ENCODE measurements at regions not wholly inside any gene's neighbourhood (a gene's known extent, or its start where the extent isn't known, plus 50 kb on each side); places are given as distances from the start of the nearest gene placed in this dataset.

DNA sequence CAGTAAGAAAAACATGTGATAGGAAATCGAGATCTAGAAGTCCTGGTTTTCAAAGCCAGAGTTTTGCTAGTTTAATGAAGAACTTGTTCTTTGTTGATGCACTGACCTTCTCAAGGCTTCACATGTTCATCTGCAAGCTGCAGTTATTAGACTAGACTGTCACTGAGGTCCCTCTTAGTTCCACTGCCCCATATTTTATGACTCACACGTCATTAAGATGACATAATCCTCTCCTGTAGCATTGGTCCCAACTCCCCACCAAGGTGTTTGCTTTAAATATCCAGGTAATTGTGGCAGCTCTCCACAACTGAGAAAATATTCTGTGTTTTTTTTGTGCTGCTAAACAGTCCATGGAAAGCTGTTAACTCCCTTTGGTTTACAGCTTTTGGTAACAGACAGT lies 149.7 kb downstream of the MREG start:
- peaks cover 2% of the 10 kb centered on the region for H3K27me3 ChIP-seq (ENCODE audit: insufficient read depth, poor library complexity, severe bottlenecking)
- no peak overlapping the region for H3K27ac ChIP-seq (replicated peaks)
- TF ChIP-seq, protein P1, sequence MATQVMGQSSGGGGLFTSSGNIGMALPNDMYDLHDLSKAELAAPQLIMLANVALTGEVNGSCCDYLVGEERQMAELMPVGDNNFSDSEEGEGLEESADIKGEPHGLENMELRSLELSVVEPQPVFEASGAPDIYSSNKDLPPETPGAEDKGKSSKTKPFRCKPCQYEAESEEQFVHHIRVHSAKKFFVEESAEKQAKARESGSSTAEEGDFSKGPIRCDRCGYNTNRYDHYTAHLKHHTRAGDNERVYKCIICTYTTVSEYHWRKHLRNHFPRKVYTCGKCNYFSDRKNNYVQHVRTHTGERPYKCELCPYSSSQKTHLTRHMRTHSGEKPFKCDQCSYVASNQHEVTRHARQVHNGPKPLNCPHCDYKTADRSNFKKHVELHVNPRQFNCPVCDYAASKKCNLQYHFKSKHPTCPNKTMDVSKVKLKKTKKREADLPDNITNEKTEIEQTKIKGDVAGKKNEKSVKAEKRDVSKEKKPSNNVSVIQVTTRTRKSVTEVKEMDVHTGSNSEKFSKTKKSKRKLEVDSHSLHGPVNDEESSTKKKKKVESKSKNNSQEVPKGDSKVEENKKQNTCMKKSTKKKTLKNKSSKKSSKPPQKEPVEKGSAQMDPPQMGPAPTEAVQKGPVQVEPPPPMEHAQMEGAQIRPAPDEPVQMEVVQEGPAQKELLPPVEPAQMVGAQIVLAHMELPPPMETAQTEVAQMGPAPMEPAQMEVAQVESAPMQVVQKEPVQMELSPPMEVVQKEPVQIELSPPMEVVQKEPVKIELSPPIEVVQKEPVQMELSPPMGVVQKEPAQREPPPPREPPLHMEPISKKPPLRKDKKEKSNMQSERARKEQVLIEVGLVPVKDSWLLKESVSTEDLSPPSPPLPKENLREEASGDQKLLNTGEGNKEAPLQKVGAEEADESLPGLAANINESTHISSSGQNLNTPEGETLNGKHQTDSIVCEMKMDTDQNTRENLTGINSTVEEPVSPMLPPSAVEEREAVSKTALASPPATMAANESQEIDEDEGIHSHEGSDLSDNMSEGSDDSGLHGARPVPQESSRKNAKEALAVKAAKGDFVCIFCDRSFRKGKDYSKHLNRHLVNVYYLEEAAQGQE (IDR thresholded peaks at IDR 0.05; ENCODE audit: insufficient replicate concordance, low read depth): no peak
- TF ChIP-seq SPI1 (IDR thresholded peaks at IDR 0.05; ENCODE audit: borderline replicate concordance, low read depth): no peak
- no peak for TF ChIP-seq POLR2AphosphoS5 (IDR thresholded peaks at IDR 0.05; ENCODE audit: low read depth)
- TF ChIP-seq, protein P2, sequence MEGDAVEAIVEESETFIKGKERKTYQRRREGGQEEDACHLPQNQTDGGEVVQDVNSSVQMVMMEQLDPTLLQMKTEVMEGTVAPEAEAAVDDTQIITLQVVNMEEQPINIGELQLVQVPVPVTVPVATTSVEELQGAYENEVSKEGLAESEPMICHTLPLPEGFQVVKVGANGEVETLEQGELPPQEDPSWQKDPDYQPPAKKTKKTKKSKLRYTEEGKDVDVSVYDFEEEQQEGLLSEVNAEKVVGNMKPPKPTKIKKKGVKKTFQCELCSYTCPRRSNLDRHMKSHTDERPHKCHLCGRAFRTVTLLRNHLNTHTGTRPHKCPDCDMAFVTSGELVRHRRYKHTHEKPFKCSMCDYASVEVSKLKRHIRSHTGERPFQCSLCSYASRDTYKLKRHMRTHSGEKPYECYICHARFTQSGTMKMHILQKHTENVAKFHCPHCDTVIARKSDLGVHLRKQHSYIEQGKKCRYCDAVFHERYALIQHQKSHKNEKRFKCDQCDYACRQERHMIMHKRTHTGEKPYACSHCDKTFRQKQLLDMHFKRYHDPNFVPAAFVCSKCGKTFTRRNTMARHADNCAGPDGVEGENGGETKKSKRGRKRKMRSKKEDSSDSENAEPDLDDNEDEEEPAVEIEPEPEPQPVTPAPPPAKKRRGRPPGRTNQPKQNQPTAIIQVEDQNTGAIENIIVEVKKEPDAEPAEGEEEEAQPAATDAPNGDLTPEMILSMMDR (IDR thresholded peaks at IDR 0.05; ENCODE audit: insufficient read depth, low read length): no peak
- TF ChIP-seq GABPA (IDR thresholded peaks at IDR 0.05; ENCODE audit: low read depth): no peak
- no peak for DNase-seq (ENCODE audit: low read depth in 1 of 2, low spot score in 1 of 2)
- no peak overlapping the region for H3K4me3 ChIP-seq (replicated peaks; ENCODE audit: insufficient read depth, low read length)

DNA sequence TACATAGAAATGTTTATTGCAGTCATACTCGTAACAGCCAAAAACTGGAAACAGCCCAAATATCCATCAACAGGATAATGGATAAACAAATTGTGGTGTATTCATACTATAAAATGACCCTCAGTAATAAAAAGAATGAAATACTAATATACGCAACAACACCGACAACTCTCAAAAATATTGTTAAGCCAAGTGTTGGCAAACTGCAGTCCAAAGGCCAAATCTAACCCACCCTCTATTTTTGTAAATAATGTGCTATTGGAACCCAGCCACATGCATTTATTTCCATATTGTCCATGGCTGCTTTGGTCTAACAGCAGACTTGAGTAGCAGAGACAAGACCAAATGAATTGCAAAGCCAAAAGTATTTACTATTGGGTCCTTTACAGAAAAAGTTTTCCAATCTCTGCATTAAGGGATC lies 151.0 kb downstream of the MREG start:
- no peak overlapping the region for H3K4me3 ChIP-seq (replicated peaks; ENCODE audit: insufficient read depth, low read length)
- H3K27me3 ChIP-seq (ENCODE audit: insufficient read depth, poor library complexity, severe bottlenecking): peaks cover 2% of the 10 kb centered on the region
- TF ChIP-seq, protein P2 (IDR thresholded peaks at IDR 0.05; ENCODE audit: insufficient read depth, low read length): no peak
- TF ChIP-seq SPI1 (IDR thresholded peaks at IDR 0.05; ENCODE audit: borderline replicate concordance, low read depth) (no peak), GABPA (IDR thresholded peaks at IDR 0.05; ENCODE audit: low read depth) (no peak), POLR2AphosphoS5 (IDR thresholded peaks at IDR 0.05; ENCODE audit: low read depth) (no peak)
- TF ChIP-seq, protein P1 (IDR thresholded peaks at IDR 0.05; ENCODE audit: insufficient replicate concordance, low read depth): no peak
- no peak for DNase-seq (ENCODE audit: low read depth in 1 of 2, low spot score in 1 of 2)
- H3K27ac ChIP-seq (replicated peaks): no peak overlapping the region

DNA sequence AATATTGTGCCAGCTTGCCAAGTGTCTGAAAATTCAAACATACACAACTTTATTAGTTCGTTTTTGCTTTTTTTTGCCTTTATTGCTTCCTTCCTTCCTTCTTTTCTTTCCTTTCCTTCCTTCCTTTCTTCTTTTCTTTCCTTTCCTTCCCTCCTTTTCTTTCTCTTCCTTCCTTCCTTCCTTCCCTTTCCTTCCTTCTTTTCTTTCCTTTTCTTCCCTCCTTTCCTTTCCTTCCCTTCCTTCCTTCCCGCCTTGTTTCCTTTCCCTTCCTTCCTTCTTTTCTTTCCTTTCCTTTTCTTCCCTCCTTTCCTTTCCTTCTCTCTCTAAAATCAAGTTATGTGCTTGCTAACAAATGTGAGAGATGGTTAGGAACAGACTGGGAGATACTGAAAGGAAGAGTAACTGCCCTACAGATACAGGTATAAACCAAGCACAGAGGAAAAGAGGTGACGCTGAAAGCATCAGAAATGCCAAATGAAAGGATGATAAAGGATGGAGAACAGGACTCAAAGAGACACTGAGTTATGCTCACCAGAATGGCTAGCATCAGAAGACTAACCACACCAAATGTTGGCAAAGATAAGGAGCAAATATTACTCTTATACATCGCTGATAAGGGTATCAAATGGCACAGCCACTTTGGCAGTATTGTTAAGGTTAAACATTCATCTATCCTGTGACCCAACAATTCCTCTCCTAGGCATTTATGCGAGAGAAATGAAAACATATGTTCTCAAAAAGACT lies 151.6 kb downstream of the MREG start:
- no peak for TF ChIP-seq SPI1 (IDR thresholded peaks at IDR 0.05; ENCODE audit: borderline replicate concordance, low read depth)
- TF ChIP-seq, protein P1 (IDR thresholded peaks at IDR 0.05; ENCODE audit: insufficient replicate concordance, low read depth): no peak
- no peak for TF ChIP-seq POLR2AphosphoS5 (IDR thresholded peaks at IDR 0.05; ENCODE audit: low read depth)
- TF ChIP-seq GABPA (IDR thresholded peaks at IDR 0.05; ENCODE audit: low read depth): no peak
- TF ChIP-seq, protein P2 (IDR thresholded peaks at IDR 0.05; ENCODE audit: insufficient read depth, low read length): no peak
- Histone ChIP-seq H3K4me3 (replicated peaks; ENCODE audit: insufficient read depth, low read length) (no peak overlapping the region), H3K27me3 (ENCODE audit: insufficient read depth, poor library complexity, severe bottlenecking) (peaks cover 1% of the 10 kb centered on the region), H3K27ac (replicated peaks) (no peak overlapping the region)
- DNase-seq (ENCODE audit: low read depth in 1 of 2, low spot score in 1 of 2): no peak

All from HL-60 (cell line).